GM18511 (cell line): ENCODE measurements at regions not wholly inside any gene's neighbourhood (a gene's known extent, or its start where the extent isn't known, plus 50 kb on each side); places are given as distances from the start of the nearest gene placed in this dataset.
"Not testable (repeated sequence)": the region's sequence is repeated elsewhere in the genome, so short reads cannot be mapped to it uniquely, and the experiment has no call there.

ENCODE experiments used
- ATAC-seq: cut with Tn5 transposase; IDR thresholded peaks from one replicate; pipeline ENCODE4 v1.9.1; 2021; ENCODE audit warnings: mild to moderate bottlenecking, moderate library complexity; ENCODE audit not compliant: unreplicated experiment

DNA sequence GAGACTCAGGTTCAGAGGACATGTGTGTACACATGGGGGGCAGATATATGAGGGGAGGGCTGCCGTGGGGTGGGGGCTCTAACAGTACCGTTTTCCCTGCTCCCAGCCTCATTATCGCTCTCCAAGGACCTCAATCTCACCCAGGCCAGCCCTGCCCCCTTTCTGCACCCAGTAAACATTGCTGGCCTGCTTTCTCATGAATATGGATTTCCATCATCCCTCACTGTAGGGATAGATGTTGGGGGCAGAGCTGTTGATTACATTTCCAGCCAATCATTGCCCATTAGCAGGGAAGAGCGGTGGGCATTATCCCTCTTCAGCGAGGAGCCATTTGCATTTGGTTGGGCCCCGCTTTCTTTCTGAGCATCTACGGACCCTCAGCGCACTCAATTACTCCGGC, 273.8 kb downstream of the RPS6KC1 start:
- no peak for ATAC-seq

DNA sequence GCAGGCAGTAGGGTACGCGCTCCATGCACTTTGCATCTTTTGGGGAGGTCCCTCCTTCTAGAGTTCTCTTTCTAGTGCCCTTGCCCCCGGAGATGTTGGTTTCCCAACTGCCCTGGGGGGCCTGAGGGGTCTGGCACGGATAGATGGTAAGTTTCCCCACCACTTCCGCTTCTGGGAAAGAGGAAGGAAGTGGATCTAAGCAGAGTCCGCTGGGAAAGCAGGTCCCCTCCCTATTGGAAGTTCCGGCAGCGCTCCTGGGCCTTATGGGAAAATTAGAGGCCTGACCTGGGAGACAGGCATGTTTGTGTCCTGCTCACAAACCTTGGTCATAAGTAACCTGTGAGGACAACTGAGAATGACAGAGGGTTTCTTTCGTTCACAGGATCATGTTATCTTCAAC, 274.4 kb downstream of the RPS6KC1 start:
- ATAC-seq = no peak

GRCh38 chr1:213326281-213327016, 275.4 kb downstream of the RPS6KC1 start:
- ATAC-seq = no peak

DNA sequence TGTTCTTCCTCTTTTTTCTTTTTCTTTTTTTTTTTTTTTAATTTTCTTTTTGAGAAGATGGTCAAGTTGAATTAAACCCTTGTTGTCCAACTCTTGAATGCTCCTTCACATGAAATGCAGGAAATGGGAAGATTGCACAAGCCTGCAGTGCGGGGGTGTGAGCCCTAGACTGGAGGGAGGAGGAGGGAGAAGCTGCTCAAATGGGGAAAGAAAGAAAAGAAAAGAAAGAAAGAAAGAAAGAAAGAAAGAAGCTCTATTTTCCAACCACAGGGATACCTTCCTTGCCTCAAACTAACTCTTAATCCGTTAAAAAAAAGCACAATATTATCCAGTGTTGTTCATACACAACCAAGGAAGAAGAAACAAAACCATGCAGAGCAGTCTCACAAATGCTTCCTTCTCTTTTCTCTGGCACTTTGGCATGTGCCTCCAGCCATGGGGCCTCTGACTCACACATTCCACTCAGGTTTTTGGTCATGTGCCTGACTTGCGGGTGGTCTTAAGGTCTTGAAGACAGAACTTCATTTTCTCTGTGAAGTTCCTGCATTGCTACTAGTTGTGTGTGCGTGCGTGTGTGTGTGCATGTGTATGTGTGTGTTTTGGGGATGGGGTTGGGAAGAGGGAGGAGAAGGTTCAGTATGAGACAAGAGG, 276.1 kb downstream of the RPS6KC1 start:
- ATAC-seq = no peak

GRCh38 chr1:213329406-213330008, 278.5 kb downstream of the RPS6KC1 start:
- ATAC-seq = no peak

DNA sequence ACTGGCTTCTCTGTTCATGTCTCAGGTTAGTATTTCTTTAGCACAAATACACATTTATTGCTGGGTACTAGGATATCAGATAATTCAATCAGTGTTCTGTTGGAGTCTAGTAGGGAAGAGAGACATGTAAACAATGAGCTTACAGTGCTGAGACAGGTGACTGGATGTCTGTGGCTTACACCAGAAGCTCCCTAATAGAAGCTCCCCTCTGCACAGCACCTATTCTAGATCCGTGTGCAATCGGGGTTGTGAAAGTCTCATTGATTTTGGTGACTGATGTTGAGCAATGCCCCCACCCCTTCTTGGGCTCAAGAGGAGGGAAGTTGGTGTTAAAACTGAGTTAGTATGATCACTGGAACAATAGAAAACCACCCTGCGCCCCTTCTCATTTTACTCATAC, 279.2 kb downstream of the RPS6KC1 start:
- ATAC-seq = no peak

DNA sequence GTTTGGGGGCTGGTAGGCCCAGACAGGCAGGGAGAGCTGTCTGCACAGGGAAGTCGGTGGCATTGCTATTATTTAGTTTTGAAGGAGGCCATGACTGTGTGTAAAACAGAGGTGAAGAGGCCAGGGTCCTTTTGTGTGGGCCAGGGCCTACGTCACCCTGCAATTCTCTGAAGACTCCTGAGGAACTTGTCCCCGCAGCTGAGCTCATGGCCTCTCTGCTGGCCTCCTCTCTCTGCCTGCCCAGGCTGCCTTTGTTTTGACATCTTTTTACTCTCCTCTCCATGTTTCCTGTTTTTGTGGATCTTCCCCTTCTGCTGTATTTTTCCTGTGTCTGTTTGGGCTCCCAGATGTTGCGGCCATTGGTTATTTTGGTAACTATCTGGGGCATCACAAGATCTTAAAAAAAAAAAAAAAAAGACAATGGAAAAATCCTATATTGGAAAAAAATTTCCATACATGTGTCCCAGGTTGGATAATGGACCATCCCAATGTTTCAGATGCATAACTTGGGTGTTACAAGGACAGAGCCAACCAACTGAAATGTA, 280.7 kb downstream of the RPS6KC1 start:
- ATAC-seq = no peak

GRCh38 chr1:213332491-213332890, 281.4 kb downstream of the RPS6KC1 start:
- ATAC-seq = no peak

DNA sequence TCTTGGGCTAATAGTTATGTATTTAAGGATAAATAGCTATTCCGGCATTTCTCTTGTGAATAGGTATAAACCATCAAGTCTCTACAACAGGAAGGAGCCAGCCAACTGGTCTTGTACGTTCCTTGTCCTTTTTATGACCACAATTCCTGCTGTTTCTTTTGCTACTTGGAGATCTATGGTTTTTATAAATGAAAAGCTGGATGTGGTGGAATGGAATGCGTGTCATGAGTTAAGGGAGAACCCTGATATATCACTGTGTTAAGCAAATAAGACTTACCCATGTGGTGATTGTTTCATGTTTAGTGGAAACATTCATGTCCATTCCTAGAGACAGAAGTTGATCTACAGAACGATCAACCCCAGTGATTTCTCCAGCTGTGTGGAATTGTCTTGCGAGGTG, 282.1 kb downstream of the RPS6KC1 start:
- ATAC-seq = no peak

GRCh38 chr1:213335084-213335483, 284.0 kb downstream of the RPS6KC1 start:
- ATAC-seq = no peak

DNA sequence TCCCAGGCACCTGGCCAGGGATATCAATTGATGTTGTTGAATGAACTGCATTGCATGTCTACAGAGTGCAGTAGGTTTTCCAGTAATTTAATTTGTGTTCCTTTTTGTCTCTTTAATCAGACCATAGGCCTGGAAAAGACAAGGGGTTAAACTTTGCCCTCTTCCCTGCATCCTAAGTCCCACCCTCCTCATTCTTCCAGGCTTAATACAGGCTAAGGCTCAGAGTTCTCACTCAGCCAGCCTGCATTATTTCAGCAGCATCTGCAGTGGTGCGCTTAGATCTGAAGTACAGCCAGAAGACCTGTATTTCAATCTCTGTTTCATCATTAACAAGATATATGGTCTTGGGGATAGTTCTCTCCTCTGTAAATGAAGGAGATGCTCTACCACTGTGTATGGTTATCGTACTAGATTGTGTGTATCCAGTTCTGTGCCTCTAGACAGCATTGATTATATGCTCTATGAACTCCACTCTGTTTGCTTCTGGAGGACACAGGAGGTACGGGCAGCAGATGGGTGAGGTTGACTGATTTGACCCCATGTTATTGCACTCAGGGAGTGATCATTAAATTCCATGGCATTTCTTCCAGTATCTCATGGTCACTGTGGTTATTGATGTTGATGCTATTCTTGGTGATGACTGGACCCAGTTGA, 286.1 kb downstream of the RPS6KC1 start:
- no peak for ATAC-seq

DNA sequence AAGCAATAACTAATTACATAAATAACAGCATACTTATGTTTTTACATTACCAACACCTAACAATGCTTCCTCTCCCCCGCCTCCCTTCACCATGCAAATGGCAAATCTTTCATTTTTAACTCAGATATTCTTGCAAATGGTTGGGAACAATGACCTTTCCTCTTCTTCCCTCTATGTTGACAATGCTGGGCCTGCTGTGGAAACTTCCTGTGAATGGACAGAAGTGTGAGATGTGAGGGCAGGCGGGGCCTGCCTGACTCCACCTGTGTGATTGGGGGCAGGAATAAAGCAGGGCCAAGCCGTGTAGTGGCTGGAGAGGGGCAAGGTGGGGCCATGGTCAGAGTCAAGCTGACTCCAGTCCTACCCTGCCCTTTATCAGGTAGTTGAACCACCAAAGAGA, 289.6 kb downstream of the RPS6KC1 start:
- ATAC-seq = no peak

DNA sequence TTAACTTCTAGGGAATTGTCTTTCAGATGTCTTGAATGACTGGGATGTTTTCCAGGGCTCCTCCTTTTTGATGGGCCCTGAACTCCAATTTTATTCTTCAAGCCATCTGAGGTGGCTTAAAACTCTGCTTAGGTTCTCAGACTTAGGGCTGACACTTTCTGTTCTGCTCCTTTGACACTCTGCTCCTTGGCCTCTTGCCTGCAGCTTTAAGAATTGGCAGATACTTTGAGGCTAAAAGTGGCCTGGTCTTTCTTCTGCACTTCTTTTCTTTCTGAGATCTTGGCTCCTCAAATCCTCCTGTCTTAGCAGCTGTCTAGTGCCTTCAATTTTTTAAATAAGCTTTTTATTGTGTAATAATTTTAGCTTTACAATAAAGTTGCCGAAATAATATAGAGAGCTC, 294.6 kb downstream of the RPS6KC1 start:
- ATAC-seq = no peak

GRCh38 chr1:213357403-213357802, 306.4 kb downstream of the RPS6KC1 start:
- no peak for ATAC-seq

- ATAC-seq = not testable (repeated sequence)
These were observed 307.3 kb downstream of the RPS6KC1 start for GRCh38 chr1:213358368-213358767.

DNA sequence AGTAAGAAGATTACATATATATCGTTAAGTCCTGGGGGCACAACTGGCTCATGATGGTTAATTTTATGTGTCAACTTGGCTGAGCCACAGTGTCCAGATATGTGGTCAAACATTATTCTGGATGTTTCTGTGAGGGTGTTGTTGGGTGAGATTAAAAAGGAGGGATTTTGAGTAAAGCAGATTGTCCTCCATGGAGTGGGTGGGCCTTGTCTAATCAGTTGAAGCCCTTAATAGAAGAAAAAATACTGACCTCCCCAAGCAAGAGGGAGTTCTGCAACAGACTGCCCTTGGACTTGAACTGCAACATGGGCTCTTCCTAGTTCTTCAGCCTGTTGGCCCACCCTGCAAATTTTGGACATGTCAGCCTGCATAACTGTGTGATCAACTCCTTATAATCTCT, 311.6 kb downstream of the RPS6KC1 start:
- ATAC-seq = no peak

GRCh38 chr1:213366141-213366831, 315.2 kb downstream of the RPS6KC1 start:
- no peak for ATAC-seq

GRCh38 chr1:213369465-213369864, 318.4 kb downstream of the RPS6KC1 start:
- ATAC-seq = no peak

- no peak for ATAC-seq
These were observed 319.5 kb downstream of the RPS6KC1 start for GRCh38 chr1:213370523-213370922.

DNA sequence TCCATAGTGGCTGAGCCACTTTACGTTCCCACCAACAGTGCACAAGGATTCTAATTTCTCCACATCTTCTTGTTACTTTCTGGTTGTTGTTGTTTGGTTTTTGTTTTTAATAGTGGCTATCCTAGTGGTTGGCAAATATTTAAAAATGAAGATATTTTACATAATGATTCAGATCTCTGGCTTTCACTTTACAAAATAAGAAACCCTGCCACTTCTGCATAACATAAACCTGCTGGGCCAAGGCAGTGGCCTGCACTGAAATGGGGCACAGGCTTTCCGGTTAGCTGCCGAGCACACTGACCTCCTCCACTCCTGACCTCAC, 320.4 kb downstream of the RPS6KC1 start:
- no peak for ATAC-seq
